Fibroblast of the aortic adventitia (primary cell): ENCODE measurements at regions not wholly inside any gene's neighbourhood (a gene's known extent, or its start where the extent isn't known, plus 50 kb on each side); places are given as distances from the start of the nearest gene placed in this dataset.

ENCODE experiments used
- DNase-seq: peaks from one replicate; pipeline ENCODE4 v3.0.0-alpha.2; 2010; ENCODE audit warnings: low read depth
- H3K4me3 ChIP-seq: 2 replicates; pipeline ENCODE4 v1.5.1; 2011; ENCODE audit warnings: low read depth, mild to moderate bottlenecking, control low read depth, low read length, moderate library complexity
- TF ChIP-seq, protein P1 (sequence below): IDR thresholded peaks from 2 replicates; pipeline ENCODE4 v1.5.1; 2011; ENCODE audit warnings: mild to moderate bottlenecking, low read length, control low read depth, inconsistent platforms; ENCODE audit not compliant: insufficient read depth

DNA sequence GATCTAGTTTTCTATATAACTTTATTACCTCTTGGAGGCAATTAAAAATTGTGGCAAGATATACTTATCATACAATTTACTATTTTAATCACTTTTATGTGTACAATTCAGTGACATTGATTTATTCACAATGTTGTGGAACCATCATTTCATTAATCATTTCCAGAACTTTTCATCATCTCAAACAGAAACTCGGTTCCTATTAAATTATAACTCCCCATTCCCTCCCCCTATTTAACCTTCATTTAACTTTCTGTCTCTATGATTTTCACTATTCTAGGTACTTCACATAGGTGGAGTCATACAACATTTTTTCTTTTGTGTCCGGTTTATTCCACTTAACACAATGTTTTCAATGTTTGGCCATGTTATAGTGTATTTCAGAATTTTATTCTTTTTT, 252.8 kb downstream of the REEP3 start:
- no peak overlapping the region for H3K4me3 ChIP-seq
- TF ChIP-seq, protein P1, sequence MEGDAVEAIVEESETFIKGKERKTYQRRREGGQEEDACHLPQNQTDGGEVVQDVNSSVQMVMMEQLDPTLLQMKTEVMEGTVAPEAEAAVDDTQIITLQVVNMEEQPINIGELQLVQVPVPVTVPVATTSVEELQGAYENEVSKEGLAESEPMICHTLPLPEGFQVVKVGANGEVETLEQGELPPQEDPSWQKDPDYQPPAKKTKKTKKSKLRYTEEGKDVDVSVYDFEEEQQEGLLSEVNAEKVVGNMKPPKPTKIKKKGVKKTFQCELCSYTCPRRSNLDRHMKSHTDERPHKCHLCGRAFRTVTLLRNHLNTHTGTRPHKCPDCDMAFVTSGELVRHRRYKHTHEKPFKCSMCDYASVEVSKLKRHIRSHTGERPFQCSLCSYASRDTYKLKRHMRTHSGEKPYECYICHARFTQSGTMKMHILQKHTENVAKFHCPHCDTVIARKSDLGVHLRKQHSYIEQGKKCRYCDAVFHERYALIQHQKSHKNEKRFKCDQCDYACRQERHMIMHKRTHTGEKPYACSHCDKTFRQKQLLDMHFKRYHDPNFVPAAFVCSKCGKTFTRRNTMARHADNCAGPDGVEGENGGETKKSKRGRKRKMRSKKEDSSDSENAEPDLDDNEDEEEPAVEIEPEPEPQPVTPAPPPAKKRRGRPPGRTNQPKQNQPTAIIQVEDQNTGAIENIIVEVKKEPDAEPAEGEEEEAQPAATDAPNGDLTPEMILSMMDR, result no peak
- DNase-seq, result no peak

DNA sequence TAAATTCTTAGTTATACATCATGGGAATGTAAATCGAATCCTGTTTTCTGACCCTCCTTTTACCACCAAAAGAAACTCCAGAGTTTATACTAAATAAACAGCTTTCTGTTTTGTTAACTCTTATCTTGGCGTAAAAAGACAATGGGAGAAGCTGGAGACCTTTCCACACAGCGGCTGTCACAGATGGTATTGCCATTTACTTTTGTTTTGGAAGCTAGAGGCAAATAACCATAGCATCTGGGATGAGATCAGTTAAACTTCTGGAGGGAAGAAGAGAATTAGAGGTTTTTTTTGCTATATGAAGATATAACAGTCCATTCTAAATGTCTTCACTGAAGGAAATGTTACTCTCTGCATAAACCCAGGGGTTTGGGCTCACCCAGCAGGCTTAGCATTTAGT, 258.9 kb downstream of the REEP3 start:
- DNase-seq, result no peak
- TF ChIP-seq, protein P1, result no peak
- H3K4me3 ChIP-seq, result no peak overlapping the region

GRCh38 chr10:63781226-63781625, 260.0 kb downstream of the REEP3 start:
- no peak for DNase-seq
- TF ChIP-seq, protein P1, result no peak
- no peak overlapping the region for H3K4me3 ChIP-seq

GRCh38 chr10:63783882-63784281, 262.7 kb downstream of the REEP3 start:
- no peak for DNase-seq
- TF ChIP-seq, protein P1, result no peak
- H3K4me3 ChIP-seq, result no peak overlapping the region

GRCh38 chr10:63788152-63788821, 267.1 kb downstream of the REEP3 start:
- DNase-seq, result no peak
- TF ChIP-seq, protein P1, result no peak
- no peak overlapping the region for H3K4me3 ChIP-seq

DNA sequence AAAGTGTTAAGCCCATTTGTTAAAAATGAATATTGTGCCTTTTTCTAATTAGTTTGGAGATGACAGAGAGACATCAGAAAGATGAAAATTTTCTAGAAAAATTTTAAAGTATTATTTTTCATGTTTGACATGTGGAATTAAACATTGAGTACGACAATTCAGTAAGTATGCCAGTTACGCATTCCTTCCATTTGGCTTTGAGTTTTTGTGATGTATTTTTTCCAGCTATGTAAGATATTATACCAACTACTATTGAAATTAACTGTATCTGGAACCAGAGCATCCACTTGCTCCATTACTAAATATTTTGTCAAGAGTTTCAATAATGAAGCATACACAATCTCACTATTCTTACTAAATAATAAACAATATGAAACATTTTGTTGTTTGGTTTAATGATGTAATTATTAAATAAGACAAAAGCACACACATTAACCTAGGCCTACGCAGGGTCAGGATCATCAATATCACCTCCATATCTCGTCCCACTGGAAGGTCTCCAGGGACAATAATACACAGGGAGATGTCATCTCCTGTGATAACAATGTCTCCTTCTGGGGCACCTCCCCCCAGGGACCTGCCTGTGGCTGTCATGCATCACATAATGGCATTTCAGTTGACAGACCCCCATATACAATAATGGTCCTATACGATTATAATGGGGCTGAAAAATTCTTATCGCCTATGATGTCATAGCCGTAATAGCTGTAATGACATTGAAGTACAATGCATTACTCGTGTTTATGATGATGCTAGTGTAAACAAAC, 274.1 kb downstream of the REEP3 start:
- H3K4me3 ChIP-seq, result no peak overlapping the region
- DNase-seq, result no peak
- TF ChIP-seq, protein P1, result no peak
